H1 (cell line): ENCODE measurements at regions not wholly inside any gene's neighbourhood (a gene's known extent, or its start where the extent isn't known, plus 50 kb on each side); places are given as distances from the start of the nearest gene placed in this dataset.

Experiments
- CHD2 ChIP-seq: IDR thresholded peaks from 2 replicates; pipeline ENCODE4 v1.6.1; 2012; ENCODE audit warnings: low read length, improper control_type of control experiment
- EZH2 ChIP-seq: fragments of 200-600 bp; sonication (generic); IDR thresholded peaks from 2 replicates; pipeline ENCODE4 v1.7.1; 2012; ENCODE audit warnings: low read depth, mild to moderate bottlenecking, moderate library complexity, low read length, inconsistent platforms; ENCODE audit not compliant: severe bottlenecking
- TEAD4 ChIP-seq: IDR thresholded peaks from 2 replicates; pipeline ENCODE4 v1.6.1; 2012; ENCODE audit warnings: low read depth, low read length, inconsistent platforms, mixed read lengths

DNA sequence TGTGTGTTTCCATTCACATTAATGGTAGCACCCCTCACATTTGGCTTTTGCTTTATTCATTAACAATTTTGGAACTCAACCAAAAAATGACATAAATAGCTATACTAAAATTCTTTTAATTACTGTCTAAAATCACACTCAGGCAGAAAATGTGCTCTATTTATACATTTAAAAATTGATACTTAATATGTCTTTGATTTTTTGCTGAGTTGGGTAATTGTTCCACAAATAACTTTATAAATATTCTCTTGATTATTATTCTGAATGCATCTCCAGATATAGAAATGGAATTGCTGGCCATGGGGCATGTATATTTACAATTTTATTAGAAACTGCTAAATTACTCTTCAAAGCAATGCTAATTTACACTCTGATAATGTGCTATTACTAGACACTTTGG lies 658.7 kb upstream of the CHRM3 start:
- TF ChIP-seq EZH2 (no peak), CHD2 (no peak), TEAD4 (no peak)
